Heart left ventricle (tissue), 13 donors: ENCODE measurements at regions not wholly inside any gene's neighbourhood (a gene's known extent, or its start where the extent isn't known, plus 50 kb on each side); places are given as distances from the start of the nearest gene placed in this dataset.
"Not testable (repeated sequence)": the region's sequence is repeated elsewhere in the genome, so short reads cannot be mapped to it uniquely, and the experiment has no call there.

Experiments
- CTCF ChIP-seq, 12 donors: fragments of 200-600 bp; sonication (generic) in 4 of 12; IDR thresholded peaks; one replicate each; pipeline versions ENCODE4 v1.5.0 to v1.8.0; 2018 to 2022; ENCODE audit warnings: antibody characterized with exemption in 12 of 12, mild to moderate bottlenecking in 5 of 12
- POLR2A ChIP-seq, 2 donors: fragments of 450-650 bp; IDR thresholded peaks; one replicate each; pipeline ENCODE4 v1.6.1; 2017; ENCODE audit warnings: antibody characterized with exemption in 2 of 2, mild to moderate bottlenecking in 2 of 2, moderate library complexity in 2 of 2
- donor health status: ischemic (EF 13 %, LVEDD 7.1; RV severe dilation, severe dysfunction).
- donor health status: DM: no; HTN: yes; CAD: no.
- donor health status: DM: no; HTN: no; CAD: no.
- donor health status: ischemic (EF 25% LVEDD 6.9; RV normal size, moderate dysfunction).
- donor health status: ischemic (EF 25% LVEDD 5.7; RV mildly dilated, moderate dysfunction).
- donor health status: ischemic (EF 35%, LVEDD 5.7; RV mildly dilated, moderate dysfunction).
- donor health status: nonischemic (EF 11% LVEDD 7.7; RV severe dilation, severe dysfunction).
- donor health status: DM: yes; HTN: yes; CAD: no.
- donor health status: PGD.
- donor health status: ischemic (EF 29% LVEDD 5.4; RV normal size, mild dysfunction).
- donor health status: nonischemic (EF 23%, LVEDD 6.1; RV moderate dilation, normal function).

DNA sequence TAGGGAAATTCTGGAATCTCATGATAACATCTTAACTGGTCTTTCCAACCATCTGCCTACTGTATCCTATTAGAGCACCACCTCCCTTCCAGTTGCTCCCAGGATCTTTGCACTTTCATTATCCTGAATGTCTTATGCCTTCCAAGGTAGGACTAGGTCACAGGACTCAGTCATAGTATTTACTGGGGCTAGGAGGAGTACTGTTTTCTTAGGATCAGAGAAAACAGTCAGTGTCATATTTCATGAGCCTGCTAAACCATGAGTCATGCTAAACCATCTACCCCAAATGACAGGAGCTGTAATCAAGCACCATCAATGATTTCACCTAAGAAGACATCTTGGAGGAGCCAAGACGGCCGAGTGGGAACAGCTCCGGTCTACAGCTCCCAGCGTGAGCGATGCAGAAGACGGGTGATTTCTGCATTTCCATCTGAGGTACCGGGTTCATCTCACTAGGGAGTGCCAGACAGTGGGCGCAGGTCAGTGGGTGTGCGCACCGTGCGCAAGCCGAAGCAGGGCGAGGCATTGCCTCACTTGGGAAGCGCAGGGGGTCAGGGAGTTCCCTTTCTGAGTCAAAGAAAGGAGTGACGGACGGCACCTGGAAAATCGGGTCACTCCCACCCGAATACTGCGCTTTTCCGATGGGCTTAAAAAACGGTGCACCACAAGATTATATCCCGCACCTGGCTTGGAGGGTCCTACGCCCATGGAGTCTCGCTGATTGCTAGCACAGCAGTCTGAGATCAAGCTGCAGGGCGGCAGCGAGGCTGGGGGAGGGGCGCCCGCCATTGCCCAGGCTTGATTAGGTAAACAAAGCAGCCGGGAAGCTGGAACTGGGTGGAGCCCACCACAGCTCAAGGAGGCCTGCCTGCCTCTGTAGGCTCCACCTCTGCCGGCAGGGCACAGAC is 1439.2 kb upstream of the ACVR2A start:
- not testable (repeated sequence) for TF ChIP-seq CTCF, POLR2A (IDR thresholded peaks at IDR 0.05)
